Naive thymus-derived CD4-positive, alpha-beta T cell (primary cell): ENCODE measurements at regions not wholly inside any gene's neighbourhood (a gene's known extent, or its start where the extent isn't known, plus 50 kb on each side); places are given as distances from the start of the nearest gene placed in this dataset.

Experiments used
- ATAC-seq: fragments of 150-1000 bp; cut with Tn5 transposase; 2 replicates; pipeline ENCODE4 v1.10.0; 2021; ENCODE audit warnings: mild to moderate bottlenecking, moderate library complexity
- CTCF ChIA-PET: fragments of 350-600 bp; sonication (Branson Sonifier 250); formaldehyde crosslinking; loops from one replicate; lab custom pipeline; 2021; ENCODE audit warnings: antibody characterized with exemption; lab: Charles Lee
- POLR2A ChIA-PET: fragments of 350-600 bp; sonication (Branson Sonifier 250); formaldehyde crosslinking; loops from one replicate; lab custom pipeline; 2021; ENCODE audit warnings: antibody characterized with exemption, inconsistent platforms; lab: Charles Lee
- DNase-seq, 9 donors: peaks; one replicate each; pipeline versions ENCODE4 v3.0.0 to v3.0.0-alpha.2; 2020 to 2022; ENCODE audit warnings: mixed read lengths in 1 of 9
- H3K27ac ChIP-seq: one replicate; pipeline ENCODE4 v1.7.0; 2013; ENCODE audit warnings: mild to moderate bottlenecking, low read depth, low read length, moderate library complexity
- H3K27me3 ChIP-seq, 2 donors: one replicate each; pipeline ENCODE4 v1.7.0; 2013; ENCODE audit warnings: low read length in 2 of 2, mild to moderate bottlenecking in 2 of 2, moderate library complexity in 2 of 2; ENCODE audit not compliant: control insufficient read depth in 2 of 2, insufficient read depth in 2 of 2
- H3K36me3 ChIP-seq, 3 experiments: 1 replicate in 2 of 3; 2 replicates in 1 of 3; pipeline ENCODE4 v1.7.0; 2013; ENCODE audit warnings: low read length in 3 of 3, mild to moderate bottlenecking in 3 of 3, moderate library complexity in 1 of 3; ENCODE audit not compliant: insufficient read depth in 3 of 3, control insufficient read depth in 2 of 3
- H3K4me1 ChIP-seq, 2 donors: one replicate each; pipeline ENCODE4 v1.7.0; 2013; ENCODE audit warnings: low read length in 2 of 2, mild to moderate bottlenecking in 2 of 2, moderate library complexity in 1 of 2; ENCODE audit not compliant: control insufficient read depth in 2 of 2, insufficient read depth in 2 of 2
- H3K4me3 ChIP-seq: 2 replicates; pipeline ENCODE4 v1.7.0; 2013; ENCODE audit warnings: mild to moderate bottlenecking, low read length
- H3K9me3 ChIP-seq, 3 experiments: 1 replicate in 2 of 3; 2 replicates in 1 of 3; pipeline ENCODE4 v1.7.0; 2013; ENCODE audit warnings: low read length in 3 of 3; ENCODE audit not compliant: control insufficient read depth in 2 of 3
- H3K27ac Mint-ChIP-seq, 9 donors: one replicate each; pipeline ENCODE4 v1.8.0; 2020 to 2022; ENCODE audit warnings: mixed read lengths in 9 of 9, mild to moderate bottlenecking in 8 of 9, moderate library complexity in 5 of 9, inconsistent platforms in 2 of 9
- H3K27me3 Mint-ChIP-seq, 5 donors: one replicate each; pipeline ENCODE4 v1.8.0; 2021 to 2022; ENCODE audit warnings: mixed read lengths in 5 of 5, mild to moderate bottlenecking in 1 of 5
- H3K36me3 Mint-ChIP-seq, 5 donors: one replicate each; pipeline ENCODE4 v1.8.0; 2020 to 2022; ENCODE audit warnings: mixed read lengths in 5 of 5, mild to moderate bottlenecking in 3 of 5, inconsistent platforms in 1 of 5
- H3K4me1 Mint-ChIP-seq, 7 donors: one replicate each; pipeline ENCODE4 v1.8.0; 2020 to 2022; ENCODE audit warnings: mixed read lengths in 7 of 7, mild to moderate bottlenecking in 3 of 7, inconsistent platforms in 1 of 7
- H3K4me3 Mint-ChIP-seq, 10 donors: one replicate each; pipeline ENCODE4 v1.8.0; 2020 to 2022; ENCODE audit warnings: mild to moderate bottlenecking in 10 of 10, mixed read lengths in 10 of 10, moderate library complexity in 6 of 10, inconsistent platforms in 2 of 10
- H3K9me3 Mint-ChIP-seq, 11 donors: one replicate each; pipeline ENCODE4 v1.8.0; 2020 to 2022; ENCODE audit warnings: mixed read lengths in 11 of 11, mild to moderate bottlenecking in 4 of 11, inconsistent platforms in 1 of 11, moderate library complexity in 1 of 11
- intact Hi-C, 2 donors: fragments of 100-400 bp; cut with micrococcal nuclease; formaldehyde crosslinking; loops; one replicate each; pipeline ENCODE4 v1.15.1; 2023

DNA sequence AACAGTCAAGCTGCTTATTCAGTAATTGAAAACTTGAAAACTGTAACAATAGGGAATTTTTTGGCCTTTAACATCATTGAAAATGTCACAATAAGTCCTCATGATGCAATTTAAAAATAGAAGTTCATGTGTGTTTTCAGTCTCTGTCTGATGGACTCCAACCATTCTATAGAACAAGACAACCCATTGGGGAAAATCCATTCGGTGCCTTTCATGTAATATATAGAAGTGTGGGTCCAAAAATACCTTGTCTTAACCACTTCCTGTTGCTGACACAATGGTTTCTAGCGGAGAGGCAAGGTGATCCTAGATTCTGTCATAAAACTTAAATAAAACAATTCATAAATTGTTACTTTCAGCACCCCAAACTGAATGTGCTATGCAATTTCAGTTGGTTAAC lies 1131.3 kb upstream of the MAP3K7 start:
- Mint-ChIP-seq H3K36me3 (no peaks in the 10 kb centered on the region), H3K4me1 (no peaks in the 10 kb centered on the region), H3K27ac (no peak overlapping the region), H3K27me3 (no peaks in the 10 kb centered on the region), H3K4me3 (no peak overlapping the region), H3K9me3 (peaks cover 0 to 11% (median 1%) of the 10 kb centered on the region in 11 donors)
- no peak for ATAC-seq
- no peak overlapping the region for H3K4me3 ChIP-seq
- ChIA-PET POLR2A (no interaction called here), CTCF (no interaction called here)
- intact Hi-C loops, result no loop called here
- H3K27ac ChIP-seq, result no peak overlapping the region
- DNase-seq, result no peak
- no peaks in the 10 kb centered on the region for H3K36me3 ChIP-seq
- H3K9me3 ChIP-seq, result no peaks in the 10 kb centered on the region
- H3K27me3 ChIP-seq, result no peaks in the 10 kb centered on the region
- no peaks in the 10 kb centered on the region for H3K4me1 ChIP-seq

DNA sequence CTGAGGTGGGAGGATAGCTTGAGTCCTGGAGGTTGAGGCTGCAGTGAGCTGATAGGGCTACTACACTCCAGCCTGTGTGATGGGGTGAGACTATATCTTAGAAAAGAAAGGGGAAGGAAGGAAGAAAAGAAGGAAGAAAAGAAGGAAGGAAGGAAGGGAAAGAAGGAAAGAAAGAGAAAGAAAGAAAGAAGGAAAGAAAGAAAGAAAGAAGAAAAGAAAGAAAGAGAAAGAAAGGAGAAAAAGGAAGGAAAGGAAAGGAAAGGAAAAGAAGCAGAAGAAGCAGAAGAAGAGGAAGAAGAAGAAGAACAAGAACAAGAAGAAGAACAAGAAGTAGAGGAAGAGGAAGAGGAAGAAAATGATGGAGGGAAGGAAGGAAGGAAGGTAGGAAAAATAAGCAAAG lies 1130.2 kb upstream of the MAP3K7 start:
- H3K4me3 Mint-ChIP-seq, result no peak overlapping the region

DNA sequence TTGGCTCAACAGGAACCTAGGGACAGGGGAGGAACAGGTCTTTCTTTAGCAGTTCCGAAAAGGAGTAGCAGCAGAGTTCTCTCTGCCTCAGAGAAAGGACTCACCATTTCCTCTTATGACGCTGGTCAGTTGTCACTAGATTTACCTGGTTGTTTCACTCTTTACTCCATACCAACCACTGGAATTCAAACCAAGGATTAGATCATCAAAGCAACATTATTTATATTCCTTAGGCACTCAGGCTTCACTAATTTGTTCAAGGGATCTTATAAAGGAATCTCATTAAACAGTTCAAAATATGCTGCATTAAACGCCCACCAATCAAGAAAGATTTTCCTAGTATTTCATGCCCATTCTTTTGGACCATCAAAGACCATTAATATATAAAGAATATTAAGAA lies 1129.5 kb upstream of the MAP3K7 start:
- Mint-ChIP-seq H3K9me3 (peaks cover 0 to 15% (median 1%) of the 10 kb centered on the region in 11 donors), H3K4me1 (no peaks in the 10 kb centered on the region), H3K27me3 (no peaks in the 10 kb centered on the region), H3K36me3 (no peaks in the 10 kb centered on the region), H3K27ac (no peak overlapping the region), H3K4me3 (no peak overlapping the region)
- H3K27me3 ChIP-seq, result no peaks in the 10 kb centered on the region
- H3K36me3 ChIP-seq, result no peaks in the 10 kb centered on the region
- ChIA-PET CTCF (no interaction called here), POLR2A (no interaction called here)
- H3K9me3 ChIP-seq, result no peaks in the 10 kb centered on the region
- intact Hi-C loops, result no loop called here
- H3K4me1 ChIP-seq, result no peaks in the 10 kb centered on the region
- no peak for DNase-seq
- H3K4me3 ChIP-seq, result no peak overlapping the region
- no peak for ATAC-seq
- no peak overlapping the region for H3K27ac ChIP-seq

More for the DNA sequence above, 1130.2 kb upstream of the MAP3K7 start:
- no peaks in the 10 kb centered on the region for H3K9me3 ChIP-seq
- ATAC-seq (no peak), DNase-seq (no peak)
- H3K36me3 ChIP-seq, result no peaks in the 10 kb centered on the region
- CTCF ChIA-PET, result no interaction called here
- Mint-ChIP-seq H3K27me3 (no peaks in the 10 kb centered on the region), H3K9me3 (peaks cover 0 to 15% (median 1%) of the 10 kb centered on the region in 11 donors), H3K36me3 (no peaks in the 10 kb centered on the region), H3K27ac (no peak overlapping the region), H3K4me1 (no peaks in the 10 kb centered on the region)
- intact Hi-C loops, result no loop called here
- H3K4me1 ChIP-seq, result no peaks in the 10 kb centered on the region
- no peak overlapping the region for H3K27ac ChIP-seq
- H3K27me3 ChIP-seq, result no peaks in the 10 kb centered on the region
- POLR2A ChIA-PET, result no interaction called here
- no peak overlapping the region for H3K4me3 ChIP-seq

DNA sequence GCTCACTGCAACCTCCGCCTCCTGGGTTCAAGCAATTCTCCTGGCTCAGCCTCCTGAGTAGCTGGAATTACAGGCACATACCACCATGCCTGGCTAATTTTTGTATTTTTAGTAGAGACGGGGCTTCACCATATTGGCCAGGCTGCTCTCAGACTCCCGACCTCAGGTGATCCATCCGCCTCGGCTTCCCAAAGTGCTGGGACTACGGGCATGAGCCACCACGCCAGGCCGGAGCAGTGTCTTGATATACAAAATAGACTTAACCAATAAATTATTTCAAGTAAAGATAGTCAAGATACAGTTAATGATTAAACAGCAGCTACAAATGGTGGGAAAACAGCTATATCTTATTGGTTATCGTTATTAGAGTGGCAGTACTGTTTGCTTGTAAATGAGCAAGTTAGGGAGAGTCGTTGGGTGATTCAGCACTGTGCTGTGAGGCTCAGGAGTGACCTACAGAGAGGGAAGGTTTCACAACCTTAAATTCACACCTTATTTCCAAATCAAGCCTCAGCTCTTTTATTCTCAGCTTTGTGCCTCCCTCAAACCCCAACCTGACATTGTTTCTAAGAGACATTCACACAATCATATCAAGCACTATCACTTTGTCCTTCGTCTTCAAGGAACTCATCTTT lies 1128.4 kb upstream of the MAP3K7 start:
- H3K4me1 Mint-ChIP-seq, result no peaks in the 10 kb centered on the region
- Histone ChIP-seq H3K36me3 (no peaks in the 10 kb centered on the region), H3K9me3 (no peaks in the 10 kb centered on the region), H3K4me1 (no peaks in the 10 kb centered on the region), H3K4me3 (no peak overlapping the region), H3K27me3 (no peaks in the 10 kb centered on the region), H3K27ac (no peak overlapping the region)
- peaks cover 0 to 15% (median 4%) of the 10 kb centered on the region in 11 donors for H3K9me3 Mint-ChIP-seq
- POLR2A ChIA-PET, result no interaction called here
- H3K27ac Mint-ChIP-seq, result no peak overlapping the region
- CTCF ChIA-PET, result no interaction called here
- intact Hi-C loops, result no loop called here
- ATAC-seq, result no peak
- no peaks in the 10 kb centered on the region for H3K36me3 Mint-ChIP-seq
- H3K27me3 Mint-ChIP-seq, result no peaks in the 10 kb centered on the region
- H3K4me3 Mint-ChIP-seq, result no peak overlapping the region
- no peak for DNase-seq

DNA sequence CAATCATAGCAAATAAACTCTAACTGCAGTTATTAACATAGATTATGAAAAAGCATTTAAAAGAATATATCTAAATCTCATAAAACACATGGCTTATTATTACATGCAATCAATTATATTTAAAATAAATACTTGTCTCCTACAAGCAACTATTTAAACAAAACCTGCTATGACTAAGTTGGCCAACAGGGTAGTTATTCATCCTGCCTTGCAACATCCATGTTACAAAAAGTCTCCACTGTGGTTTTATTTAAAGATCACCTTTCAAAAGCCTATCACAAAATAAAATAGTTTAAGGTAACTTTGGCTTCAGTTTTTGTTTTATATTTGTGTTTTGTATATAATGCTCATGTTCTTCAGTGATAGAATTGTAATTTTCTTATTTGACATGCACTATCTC lies 1127.0 kb upstream of the MAP3K7 start:
- ChIA-PET POLR2A (no interaction called here), CTCF (no interaction called here)
- Histone ChIP-seq H3K9me3 (no peaks in the 10 kb centered on the region), H3K4me3 (no peak overlapping the region), H3K27me3 (no peaks in the 10 kb centered on the region), H3K36me3 (no peaks in the 10 kb centered on the region), H3K4me1 (no peaks in the 10 kb centered on the region), H3K27ac (no peak overlapping the region)
- ATAC-seq (no peak), DNase-seq (no peak)
- no peak overlapping the region for H3K4me3 Mint-ChIP-seq
- intact Hi-C loops, result no loop called here
- no peaks in the 10 kb centered on the region for H3K36me3 Mint-ChIP-seq
- no peak overlapping the region for H3K27ac Mint-ChIP-seq
- peaks cover 0 to 10% (median 4%) of the 10 kb centered on the region in 11 donors for H3K9me3 Mint-ChIP-seq
- no peaks in the 10 kb centered on the region for H3K27me3 Mint-ChIP-seq
- H3K4me1 Mint-ChIP-seq, result no peaks in the 10 kb centered on the region

DNA sequence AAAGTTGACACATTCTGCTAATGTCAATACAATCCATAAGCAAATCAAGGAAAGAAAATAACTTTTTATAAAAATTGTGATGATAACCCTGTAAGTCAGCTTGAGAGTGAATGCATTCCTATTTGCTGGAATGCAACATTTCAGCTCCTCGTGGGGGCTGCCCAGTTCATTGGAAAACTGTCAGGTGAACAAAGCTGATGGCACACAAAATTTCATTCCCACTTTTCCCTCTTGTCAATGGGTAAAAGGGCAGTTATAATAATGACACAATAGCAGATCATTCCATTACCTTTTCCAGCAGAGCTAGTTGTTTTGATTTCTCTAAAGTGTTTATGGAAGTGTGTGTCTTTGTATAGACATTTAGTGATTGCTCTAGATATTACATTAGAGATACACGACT lies 1124.6 kb upstream of the MAP3K7 start:
- intact Hi-C loops, result no loop called here
- Mint-ChIP-seq H3K4me1 (no peaks in the 10 kb centered on the region), H3K4me3 (no peak overlapping the region), H3K27ac (no peak overlapping the region), H3K27me3 (no peaks in the 10 kb centered on the region), H3K36me3 (no peaks in the 10 kb centered on the region), H3K9me3 (peaks cover 0 to 9% (median 4%) of the 10 kb centered on the region in 11 donors)
- Histone ChIP-seq H3K27ac (no peak overlapping the region), H3K4me3 (no peak overlapping the region), H3K36me3 (no peaks in the 10 kb centered on the region), H3K9me3 (no peaks in the 10 kb centered on the region), H3K4me1 (no peaks in the 10 kb centered on the region), H3K27me3 (no peaks in the 10 kb centered on the region)
- ChIA-PET CTCF (no interaction called here), POLR2A (no interaction called here)
- no peak for DNase-seq
- ATAC-seq, result no peak

DNA sequence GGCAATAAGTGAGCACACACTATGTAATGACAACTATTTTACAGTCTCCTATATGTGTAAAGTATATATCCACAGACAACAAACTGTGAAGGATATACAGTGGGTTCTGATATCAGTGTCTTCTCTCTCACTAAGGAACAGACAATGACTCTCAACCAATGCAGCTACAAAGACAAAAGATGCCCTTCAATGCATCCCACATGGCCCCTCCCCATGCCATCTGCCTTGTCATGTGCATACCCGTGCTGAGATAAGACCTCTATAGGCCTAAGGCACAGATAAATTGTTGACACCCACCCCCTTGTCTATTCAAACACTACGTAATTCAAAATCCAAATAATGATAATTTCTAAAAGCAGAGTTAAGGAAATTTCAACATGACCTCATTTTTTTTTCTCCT lies 1123.5 kb upstream of the MAP3K7 start:
- no peak overlapping the region for H3K4me3 ChIP-seq
- ATAC-seq (no peak), DNase-seq (no peak)
- H3K27me3 ChIP-seq, result no peaks in the 10 kb centered on the region
- H3K27ac Mint-ChIP-seq, result no peak overlapping the region
- H3K27me3 Mint-ChIP-seq, result no peaks in the 10 kb centered on the region
- H3K27ac ChIP-seq, result no peak overlapping the region
- no peaks in the 10 kb centered on the region for H3K4me1 Mint-ChIP-seq
- H3K9me3 Mint-ChIP-seq, result peaks cover 0 to 6% (median 0%) of the 10 kb centered on the region in 11 donors
- ChIA-PET CTCF (no interaction called here), POLR2A (no interaction called here)
- H3K36me3 Mint-ChIP-seq, result no peaks in the 10 kb centered on the region
- intact Hi-C loops, result no loop called here
- no peaks in the 10 kb centered on the region for H3K9me3 ChIP-seq
- no peaks in the 10 kb centered on the region for H3K36me3 ChIP-seq
- no peaks in the 10 kb centered on the region for H3K4me1 ChIP-seq
- no peak overlapping the region for H3K4me3 Mint-ChIP-seq
